DND-41 (cell line): ENCODE measurements at regions not wholly inside any gene's neighbourhood (a gene's known extent, or its start where the extent isn't known, plus 50 kb on each side); places are given as distances from the start of the nearest gene placed in this dataset.

ENCODE experiments used
- EZH2 ChIP-seq: IDR thresholded peaks from 3 replicates; pipeline ENCODE4 v1.6.1; 2012; ENCODE audit warnings: borderline replicate concordance, low read depth, mild to moderate bottlenecking, moderate library complexity, low read length, inconsistent platforms; ENCODE audit not compliant: severe bottlenecking
- TF ChIP-seq, protein P1 (sequence below): IDR thresholded peaks from 2 replicates; pipeline ENCODE4 v1.5.1; 2012; ENCODE audit warnings: borderline replicate concordance, low read length, moderate library complexity, mild to moderate bottlenecking; ENCODE audit not compliant: poor library complexity, severe bottlenecking; ENCODE audit errors: extremely low read depth

DNA sequence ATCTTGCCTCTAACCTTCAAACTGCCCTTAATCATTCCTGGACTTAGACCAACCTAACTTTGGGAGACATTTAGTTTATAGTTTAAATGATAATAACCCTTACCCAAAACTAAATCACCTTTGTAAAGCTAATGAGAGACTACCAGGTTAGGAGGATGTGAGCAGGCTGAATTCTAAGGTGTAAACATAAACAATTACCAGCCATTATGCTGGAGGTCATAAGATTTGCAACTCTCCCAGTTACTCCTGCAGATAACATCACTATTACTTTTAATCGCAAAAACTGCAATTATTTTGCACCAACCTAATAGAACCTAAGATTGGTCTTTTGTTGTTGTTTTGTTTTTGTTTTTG lies 86.5 kb upstream of the MSH6 start:
- TF ChIP-seq, protein P1, sequence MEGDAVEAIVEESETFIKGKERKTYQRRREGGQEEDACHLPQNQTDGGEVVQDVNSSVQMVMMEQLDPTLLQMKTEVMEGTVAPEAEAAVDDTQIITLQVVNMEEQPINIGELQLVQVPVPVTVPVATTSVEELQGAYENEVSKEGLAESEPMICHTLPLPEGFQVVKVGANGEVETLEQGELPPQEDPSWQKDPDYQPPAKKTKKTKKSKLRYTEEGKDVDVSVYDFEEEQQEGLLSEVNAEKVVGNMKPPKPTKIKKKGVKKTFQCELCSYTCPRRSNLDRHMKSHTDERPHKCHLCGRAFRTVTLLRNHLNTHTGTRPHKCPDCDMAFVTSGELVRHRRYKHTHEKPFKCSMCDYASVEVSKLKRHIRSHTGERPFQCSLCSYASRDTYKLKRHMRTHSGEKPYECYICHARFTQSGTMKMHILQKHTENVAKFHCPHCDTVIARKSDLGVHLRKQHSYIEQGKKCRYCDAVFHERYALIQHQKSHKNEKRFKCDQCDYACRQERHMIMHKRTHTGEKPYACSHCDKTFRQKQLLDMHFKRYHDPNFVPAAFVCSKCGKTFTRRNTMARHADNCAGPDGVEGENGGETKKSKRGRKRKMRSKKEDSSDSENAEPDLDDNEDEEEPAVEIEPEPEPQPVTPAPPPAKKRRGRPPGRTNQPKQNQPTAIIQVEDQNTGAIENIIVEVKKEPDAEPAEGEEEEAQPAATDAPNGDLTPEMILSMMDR, result no peak
- TF ChIP-seq EZH2, result no peak
